ENCODE measurements at regions not wholly inside any gene's neighbourhood (a gene's known extent, or its start where the extent isn't known, plus 50 kb on each side); places are given as distances from the start of the nearest gene placed in this dataset.

- DNase-seq (ENCODE audit: extremely low read depth in 1 of 2, low read depth in 1 of 2) = no peak
Measured at GRCh38 chr15:95296643-95297042, 1033.9 kb upstream of the NR2F2 start.

GRCh38 chr15:95298729-95299128 is 1031.8 kb upstream of the NR2F2 start:
- DNase-seq (ENCODE audit: extremely low read depth in 1 of 2, low read depth in 1 of 2) = no peak

GRCh38 chr15:95300958-95301357 is 1029.5 kb upstream of the NR2F2 start:
- no peak for DNase-seq (ENCODE audit: extremely low read depth in 1 of 2, low read depth in 1 of 2)

- no peak for DNase-seq (ENCODE audit: extremely low read depth in 1 of 2, low read depth in 1 of 2)
Measured at GRCh38 chr15:95302206-95302605, 1028.3 kb upstream of the NR2F2 start.

- no peak for DNase-seq (ENCODE audit: extremely low read depth in 1 of 2, low read depth in 1 of 2)
Measured at GRCh38 chr15:95302809-95303208, 1027.7 kb upstream of the NR2F2 start.

- no peak for DNase-seq (ENCODE audit: extremely low read depth in 1 of 2, low read depth in 1 of 2)
Measured at GRCh38 chr15:95303713-95304112, 1026.8 kb upstream of the NR2F2 start.

GRCh38 chr15:95304151-95304946 is 1026.2 kb upstream of the NR2F2 start:
- no peak for DNase-seq (ENCODE audit: extremely low read depth in 1 of 2, low read depth in 1 of 2)

GRCh38 chr15:95304947-95305400 is 1025.5 kb upstream of the NR2F2 start:
- no peak for DNase-seq (ENCODE audit: extremely low read depth in 1 of 2, low read depth in 1 of 2)

- DNase-seq (ENCODE audit: extremely low read depth in 1 of 2, low read depth in 1 of 2) = no peak
Measured at GRCh38 chr15:95307115-95307514, 1023.4 kb upstream of the NR2F2 start.

- DNase-seq (ENCODE audit: extremely low read depth in 1 of 2, low read depth in 1 of 2) = no peak
Measured at GRCh38 chr15:95319242-95319641, 1011.3 kb upstream of the NR2F2 start.

GRCh38 chr15:95323796-95324195 is 1006.7 kb upstream of the NR2F2 start:
- no peak for DNase-seq (ENCODE audit: extremely low read depth in 1 of 2, low read depth in 1 of 2)

GRCh38 chr15:95324656-95325055 is 1005.8 kb upstream of the NR2F2 start:
- DNase-seq (ENCODE audit: extremely low read depth in 1 of 2, low read depth in 1 of 2) = no peak

- no peak for DNase-seq (ENCODE audit: extremely low read depth in 1 of 2, low read depth in 1 of 2)
Measured at GRCh38 chr15:95325763-95326404, 1004.6 kb upstream of the NR2F2 start.

GRCh38 chr15:95326431-95327182 is 1003.9 kb upstream of the NR2F2 start:
- no peak for DNase-seq (ENCODE audit: extremely low read depth in 1 of 2, low read depth in 1 of 2)

GRCh38 chr15:95327183-95327525 is 1003.3 kb upstream of the NR2F2 start:
- DNase-seq (ENCODE audit: extremely low read depth in 1 of 2, low read depth in 1 of 2) = no peak

GRCh38 chr15:95327661-95328060 is 1002.8 kb upstream of the NR2F2 start:
- no peak for DNase-seq (ENCODE audit: extremely low read depth in 1 of 2, low read depth in 1 of 2)

GRCh38 chr15:95328559-95328958 is 1001.9 kb upstream of the NR2F2 start:
- DNase-seq (ENCODE audit: extremely low read depth in 1 of 2, low read depth in 1 of 2) = no peak

GRCh38 chr15:95329362-95329761 is 1001.1 kb upstream of the NR2F2 start:
- no peak for DNase-seq (ENCODE audit: extremely low read depth in 1 of 2, low read depth in 1 of 2)

- DNase-seq (ENCODE audit: extremely low read depth in 1 of 2, low read depth in 1 of 2) = no peak
Measured at GRCh38 chr15:95341686-95342085, 988.8 kb upstream of the NR2F2 start.

GRCh38 chr15:95345867-95346266 is 984.6 kb upstream of the NR2F2 start:
- DNase-seq (ENCODE audit: extremely low read depth in 1 of 2, low read depth in 1 of 2) = no peak

GRCh38 chr15:95346721-95347475 is 983.6 kb upstream of the NR2F2 start:
- DNase-seq (ENCODE audit: extremely low read depth in 1 of 2, low read depth in 1 of 2) = no peak
